Kidney tubule cell (primary cell): ENCODE measurements at regions not wholly inside any gene's neighbourhood (a gene's known extent, or its start where the extent isn't known, plus 50 kb on each side); places are given as distances from the start of the nearest gene placed in this dataset.

ENCODE experiments used
- DNase-seq: peaks from one replicate; pipeline ENCODE4 v3.0.0-alpha.2; 2018; ENCODE audit warnings: low spot score

- DNase-seq: no peak
Observed at GRCh38 chr1:213884402-213884801, 103.4 kb upstream of the PROX1 start.

GRCh38 chr1:213884942-213885341 lies 102.8 kb upstream of the PROX1 start:
- no peak for DNase-seq

GRCh38 chr1:213887842-213888241 lies 99.9 kb upstream of the PROX1 start:
- no peak for DNase-seq

- DNase-seq: no peak
Observed at GRCh38 chr1:213891989-213892902, 95.5 kb upstream of the PROX1 start.

- no peak for DNase-seq
Observed at GRCh38 chr1:213898684-213899083, 89.1 kb upstream of the PROX1 start.

GRCh38 chr1:213899413-213899812 lies 88.4 kb upstream of the PROX1 start:
- DNase-seq: no peak

GRCh38 chr1:213905344-213905743 lies 82.4 kb upstream of the PROX1 start:
- DNase-seq: no peak

GRCh38 chr1:213908521-213908920 lies 79.3 kb upstream of the PROX1 start:
- no peak for DNase-seq

- no peak for DNase-seq
Observed at GRCh38 chr1:213914392-213914791, 73.4 kb upstream of the PROX1 start.

- DNase-seq: no peak
Observed at GRCh38 chr1:213921311-213921710, 66.5 kb upstream of the PROX1 start.

GRCh38 chr1:213921712-213922111 lies 66.1 kb upstream of the PROX1 start:
- no peak for DNase-seq

GRCh38 chr1:213925531-213926182 lies 62.1 kb upstream of the PROX1 start:
- no peak for DNase-seq

- no peak for DNase-seq
Observed at GRCh38 chr1:213927846-213928245, 59.9 kb upstream of the PROX1 start.

GRCh38 chr1:213929398-213929797 lies 58.4 kb upstream of the PROX1 start:
- DNase-seq: no peak

- DNase-seq: no peak
Observed at GRCh38 chr1:213931836-213932235, 55.9 kb upstream of the PROX1 start.

- DNase-seq: no peak
Observed at GRCh38 chr1:213933336-213933735, 54.4 kb upstream of the PROX1 start.

- peak; percentile 93 for DNase-seq
Observed at GRCh38 chr1:213934649-213935048, 53.1 kb upstream of the PROX1 start.

- DNase-seq: no peak
Observed at GRCh38 chr1:213936571-213936970, 51.2 kb upstream of the PROX1 start.
